AG09319 (cell line): ENCODE measurements at regions not wholly inside any gene's neighbourhood (a gene's known extent, or its start where the extent isn't known, plus 50 kb on each side); places are given as distances from the start of the nearest gene placed in this dataset.

ENCODE experiments used
- DNase-seq: peaks from one replicate; pipeline ENCODE4 v3.0.0-alpha.2; 2010; ENCODE audit warnings: low read depth; ENCODE audit errors: extremely low read depth
- CTCF ChIP-seq: IDR thresholded peaks from 2 replicates; pipeline ENCODE4 v1.5.1; 2011; ENCODE audit warnings: low read depth, mild to moderate bottlenecking, inconsistent platforms, low read length, moderate library complexity

GRCh38 chr6:147740326-147740725, 231.8 kb downstream of the SAMD5 start:
- no peak for DNase-seq
- TF ChIP-seq CTCF = no peak

- TF ChIP-seq CTCF = no peak
- no peak for DNase-seq
Observed at GRCh38 chr6:147740916-147741315, 232.4 kb downstream of the SAMD5 start.

GRCh38 chr6:147741389-147741788, 232.9 kb downstream of the SAMD5 start:
- DNase-seq = peak; percentile 54
- TF ChIP-seq CTCF = no peak

- no peak for DNase-seq
- TF ChIP-seq CTCF = no peak
Observed at GRCh38 chr6:147742440-147742839, 233.9 kb downstream of the SAMD5 start.

GRCh38 chr6:147744012-147744411, 235.5 kb downstream of the SAMD5 start:
- no peak for DNase-seq
- TF ChIP-seq CTCF = no peak

GRCh38 chr6:147749331-147749730, 240.8 kb downstream of the SAMD5 start:
- TF ChIP-seq CTCF = no peak
- DNase-seq = no peak

GRCh38 chr6:147750413-147750812, 241.9 kb downstream of the SAMD5 start:
- DNase-seq = no peak

More at GRCh38 chr6:147750413-147750812, 241.9 kb downstream of the SAMD5 start:
- TF ChIP-seq CTCF = no peak
